CD4-positive, alpha-beta T cell (primary cell): ENCODE measurements at regions not wholly inside any gene's neighbourhood (a gene's known extent, or its start where the extent isn't known, plus 50 kb on each side); places are given as distances from the start of the nearest gene placed in this dataset.

Source experiments
- ATAC-seq: fragments of 200-7000 bp; cut with Tn5 transposase; one replicate; pipeline ENCODE4 v1.10.0; 2022; ENCODE audit warnings: mild to moderate bottlenecking; ENCODE audit not compliant: poor library complexity
- CTCF ChIA-PET: fragments of 350-600 bp; sonication (Branson Sonifier 250); formaldehyde crosslinking; loops from one replicate; lab custom pipeline; 2021; ENCODE audit warnings: antibody characterized with exemption, inconsistent platforms; lab: Charles Lee
- POLR2A ChIA-PET: fragments of 350-600 bp; sonication (Branson Sonifier 250); formaldehyde crosslinking; loops from one replicate; lab custom pipeline; 2021; ENCODE audit warnings: antibody characterized with exemption, inconsistent platforms; lab: Charles Lee
- DNase-seq, 14 experiments: peaks; one replicate each; pipeline ENCODE4 v3.0.0-alpha.2; 2013 to 2020; ENCODE audit warnings: mixed read lengths in 2 of 14
- H3K27ac ChIP-seq, 2 donors: one replicate each; pipeline versions ENCODE4 v1.5.1 to v1.7.0; 2013; ENCODE audit warnings: low read length in 2 of 2, low read depth in 1 of 2, mild to moderate bottlenecking in 1 of 2
- H3K27me3 ChIP-seq, 2 experiments: 1 replicate in 1 of 2; 2 replicates in 1 of 2; pipeline versions ENCODE4 v1.6.1 to v1.7.0; 2013; ENCODE audit warnings: low read length in 2 of 2, control low read depth in 1 of 2, mild to moderate bottlenecking in 1 of 2, moderate library complexity in 1 of 2; ENCODE audit not compliant: insufficient read depth in 2 of 2, control insufficient read depth in 1 of 2
- H3K36me3 ChIP-seq: one replicate; pipeline ENCODE4 v1.6.1; 2013; ENCODE audit warnings: low read length, control low read depth; ENCODE audit not compliant: insufficient read depth
- H3K4me1 ChIP-seq: one replicate; pipeline ENCODE4 v1.6.1; 2013; ENCODE audit warnings: low read length, control low read depth; ENCODE audit not compliant: insufficient read depth
- H3K4me3 ChIP-seq: one replicate; pipeline ENCODE4 v1.5.1; 2013; ENCODE audit warnings: mild to moderate bottlenecking, low read length, moderate library complexity
- H3K9me3 ChIP-seq, 2 experiments: 1 replicate in 1 of 2; 2 replicates in 1 of 2; pipeline versions ENCODE4 v1.6.1 to v1.7.0; 2013; ENCODE audit warnings: low read length in 2 of 2, mild to moderate bottlenecking in 2 of 2, control low read depth in 1 of 2, moderate library complexity in 1 of 2; ENCODE audit not compliant: control insufficient read depth in 1 of 2, insufficient read depth in 1 of 2
- H3K27ac Mint-ChIP-seq: one replicate; pipeline ENCODE4 v1.8.0; 2020; ENCODE audit warnings: mixed read lengths
- H3K27me3 Mint-ChIP-seq: one replicate; pipeline ENCODE4 v1.8.0; 2021; ENCODE audit warnings: mixed read lengths
- H3K36me3 Mint-ChIP-seq: one replicate; pipeline ENCODE4 v1.8.0; 2021; ENCODE audit warnings: low read depth, mixed read lengths
- H3K4me1 Mint-ChIP-seq: one replicate; pipeline ENCODE4 v1.8.0; 2021; ENCODE audit warnings: low read depth, mixed read lengths
- H3K4me3 Mint-ChIP-seq: one replicate; pipeline ENCODE4 v1.8.0; 2020; ENCODE audit warnings: mild to moderate bottlenecking, mixed read lengths
- H3K9me3 Mint-ChIP-seq: one replicate; pipeline ENCODE4 v1.8.0; 2020; ENCODE audit warnings: mixed read lengths
- intact Hi-C, 2 experiments: fragments of 100-400 bp; cut with DNase I in 1 of 2; cut with micrococcal nuclease in 1 of 2; formaldehyde crosslinking; loops; one replicate each; pipeline versions ENCODE4 v1.15.1 to v1.9.0; 2023 to 2025; cut with DNase I, micrococcal nuclease
- TF ChIP-seq, protein P1 (sequence below): fragments of 200-600 bp; IDR thresholded peaks from one replicate; pipeline ENCODE4 v1.8.0; 2022; ENCODE audit warnings: antibody characterized with exemption, mild to moderate bottlenecking

GRCh38 chr3:112412494-112412893 lies 79.5 kb downstream of the CD200 start:
- Mint-ChIP-seq H3K9me3 (no peaks in the 10 kb centered on the region), H3K27me3 (no peaks in the 10 kb centered on the region), H3K4me1 (peaks cover 10% of the 10 kb centered on the region), H3K4me3 (no peak overlapping the region), H3K36me3 (no peaks in the 10 kb centered on the region), H3K27ac (no peak overlapping the region)
- no peaks in the 10 kb centered on the region for H3K4me1 ChIP-seq
- no peaks in the 10 kb centered on the region for H3K27me3 ChIP-seq
- H3K27ac ChIP-seq, result no peak overlapping the region
- ATAC-seq (no peak), DNase-seq (no peak)
- intact Hi-C loops, result no loop called here
- H3K36me3 ChIP-seq, result no peaks in the 10 kb centered on the region
- no peaks in the 10 kb centered on the region for H3K9me3 ChIP-seq
- TF ChIP-seq, protein P1, sequence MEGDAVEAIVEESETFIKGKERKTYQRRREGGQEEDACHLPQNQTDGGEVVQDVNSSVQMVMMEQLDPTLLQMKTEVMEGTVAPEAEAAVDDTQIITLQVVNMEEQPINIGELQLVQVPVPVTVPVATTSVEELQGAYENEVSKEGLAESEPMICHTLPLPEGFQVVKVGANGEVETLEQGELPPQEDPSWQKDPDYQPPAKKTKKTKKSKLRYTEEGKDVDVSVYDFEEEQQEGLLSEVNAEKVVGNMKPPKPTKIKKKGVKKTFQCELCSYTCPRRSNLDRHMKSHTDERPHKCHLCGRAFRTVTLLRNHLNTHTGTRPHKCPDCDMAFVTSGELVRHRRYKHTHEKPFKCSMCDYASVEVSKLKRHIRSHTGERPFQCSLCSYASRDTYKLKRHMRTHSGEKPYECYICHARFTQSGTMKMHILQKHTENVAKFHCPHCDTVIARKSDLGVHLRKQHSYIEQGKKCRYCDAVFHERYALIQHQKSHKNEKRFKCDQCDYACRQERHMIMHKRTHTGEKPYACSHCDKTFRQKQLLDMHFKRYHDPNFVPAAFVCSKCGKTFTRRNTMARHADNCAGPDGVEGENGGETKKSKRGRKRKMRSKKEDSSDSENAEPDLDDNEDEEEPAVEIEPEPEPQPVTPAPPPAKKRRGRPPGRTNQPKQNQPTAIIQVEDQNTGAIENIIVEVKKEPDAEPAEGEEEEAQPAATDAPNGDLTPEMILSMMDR, result no peak
- POLR2A ChIA-PET, result no interaction called here
- CTCF ChIA-PET, result no interaction called here
- no peak overlapping the region for H3K4me3 ChIP-seq

DNA sequence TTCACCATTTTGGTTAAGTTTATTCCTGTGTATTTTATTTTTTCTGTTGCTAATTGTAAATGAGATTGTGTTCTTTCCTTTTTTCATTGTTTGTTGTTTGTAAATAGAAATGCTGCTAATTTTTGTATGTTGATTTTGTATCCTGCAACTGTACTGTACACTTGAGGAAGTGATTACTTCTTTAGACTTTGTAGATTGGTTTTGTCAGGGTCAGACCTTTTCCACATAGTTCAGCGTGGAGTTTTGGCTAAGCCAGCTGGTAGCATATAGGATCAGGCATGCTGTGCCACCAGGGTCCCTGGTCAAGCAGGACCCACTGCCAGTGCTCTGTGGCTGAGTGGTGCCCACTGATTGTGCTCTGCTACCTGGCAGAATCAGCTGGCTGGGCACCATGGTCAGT lies 80.1 kb downstream of the CD200 start:
- ChIA-PET CTCF (no interaction called here), POLR2A (no interaction called here)
- intact Hi-C loops, result no loop called here
- DNase-seq (no peak), ATAC-seq (no peak)
- Mint-ChIP-seq H3K27ac (no peak overlapping the region), H3K36me3 (no peaks in the 10 kb centered on the region), H3K4me1 (peaks cover 10% of the 10 kb centered on the region), H3K27me3 (no peaks in the 10 kb centered on the region), H3K4me3 (no peak overlapping the region), H3K9me3 (no peaks in the 10 kb centered on the region)
- H3K4me1 ChIP-seq, result no peaks in the 10 kb centered on the region
- TF ChIP-seq, protein P1, result no peak
- H3K27ac ChIP-seq, result no peak overlapping the region
- H3K9me3 ChIP-seq, result no peaks in the 10 kb centered on the region
- H3K4me3 ChIP-seq, result no peak overlapping the region
- H3K27me3 ChIP-seq, result no peaks in the 10 kb centered on the region
- no peaks in the 10 kb centered on the region for H3K36me3 ChIP-seq

GRCh38 chr3:112413722-112414121 lies 80.8 kb downstream of the CD200 start:
- no peak for ATAC-seq
- POLR2A ChIA-PET, result interaction anchor here (0.6 kb wide), 1 partner anchor 22 kb away, joined by 3 read pairs; no protein-coding TSS in a partner anchor
- Mint-ChIP-seq H3K27ac (no peak overlapping the region), H3K4me1 (peaks cover 10% of the 10 kb centered on the region), H3K27me3 (no peaks in the 10 kb centered on the region), H3K36me3 (no peaks in the 10 kb centered on the region), H3K9me3 (no peaks in the 10 kb centered on the region), H3K4me3 (no peak overlapping the region)
- Histone ChIP-seq H3K27ac (no peak overlapping the region), H3K4me3 (no peak overlapping the region), H3K9me3 (no peaks in the 10 kb centered on the region), H3K27me3 (no peaks in the 10 kb centered on the region), H3K4me1 (no peaks in the 10 kb centered on the region), H3K36me3 (no peaks in the 10 kb centered on the region)
- CTCF ChIA-PET, result no interaction called here
- no peak for DNase-seq
- TF ChIP-seq, protein P1, result no peak
- intact Hi-C loops, result no loop called here
